Liver (tissue), 8 donors: ENCODE measurements at regions not wholly inside any gene's neighbourhood (a gene's known extent, or its start where the extent isn't known, plus 50 kb on each side); places are given as distances from the start of the nearest gene placed in this dataset.

Experiments
- DNase-seq: peaks from one replicate; pipeline ENCODE4 v3.0.0-alpha.2; 2017; ENCODE audit warnings: low spot score
- H3K27ac ChIP-seq, 2 donors: one replicate each; pipeline ENCODE4 v1.7.0; 2013; ENCODE audit warnings: inconsistent platforms in 2 of 2, low read length in 2 of 2, control low read depth in 1 of 2, low read depth in 1 of 2, mild to moderate bottlenecking in 1 of 2
- H3K27me3 ChIP-seq, 4 donors: one replicate each; pipeline versions ENCODE4 v1.6.1 to v1.7.0; 2013; ENCODE audit warnings: low read length in 3 of 4, inconsistent platforms in 1 of 4, mild to moderate bottlenecking in 1 of 4, moderate library complexity in 1 of 4; ENCODE audit not compliant: control insufficient read depth in 4 of 4, insufficient read depth in 4 of 4
- H3K36me3 ChIP-seq, 4 donors: one replicate each; pipeline versions ENCODE4 v1.6.1 to v1.7.0; 2013; ENCODE audit warnings: low read length in 3 of 4, mild to moderate bottlenecking in 3 of 4, low read depth in 1 of 4, moderate library complexity in 1 of 4; ENCODE audit not compliant: control insufficient read depth in 4 of 4, insufficient read depth in 3 of 4
- H3K4me1 ChIP-seq, 4 donors: one replicate each; pipeline versions ENCODE4 v1.6.1 to v1.7.0; 2013; ENCODE audit warnings: low read length in 3 of 4, mild to moderate bottlenecking in 3 of 4, moderate library complexity in 1 of 4; ENCODE audit not compliant: control insufficient read depth in 4 of 4, insufficient read depth in 4 of 4
- H3K4me3 ChIP-seq, 3 donors: one replicate each; pipeline versions ENCODE4 v1.6.1 to v1.7.0; 2013; ENCODE audit warnings: low read length in 3 of 3, control low read depth in 1 of 3, low read depth in 1 of 3, mild to moderate bottlenecking in 1 of 3
- H3K9ac ChIP-seq, 2 donors: one replicate each; pipeline ENCODE4 v1.7.0; 2013; ENCODE audit warnings: low read length in 2 of 2, mild to moderate bottlenecking in 2 of 2, moderate library complexity in 2 of 2, control low read depth in 1 of 2, low read depth in 1 of 2
- H3K9me3 ChIP-seq, 4 donors: one replicate each; pipeline versions ENCODE4 v1.6.1 to v1.7.0; 2013; ENCODE audit warnings: low read length in 3 of 4; ENCODE audit not compliant: control insufficient read depth in 4 of 4
- EGR1 ChIP-seq, 2 donors: IDR thresholded peaks; 2 replicates each; pipeline ENCODE4 v1.6.1; 2016 to 2018; ENCODE audit warnings: antibody characterized with exemption in 2 of 2, low read depth in 2 of 2
- FOXA1 ChIP-seq: IDR thresholded peaks from 2 replicates; pipeline ENCODE4 v1.6.1; 2016; ENCODE audit warnings: antibody characterized with exemption
- GABPA ChIP-seq, 2 donors: IDR thresholded peaks in 1 of 2; conservative IDR thresholded peaks in 1 of 2; 2 replicates each; pipeline ENCODE4 v1.6.1; 2016; ENCODE audit warnings: antibody characterized with exemption in 2 of 2, mild to moderate bottlenecking in 1 of 2, moderate library complexity in 1 of 2
- HNF4A ChIP-seq, 2 donors: conservative IDR thresholded peaks; 2 replicates each; pipeline ENCODE4 v1.6.1; 2016; ENCODE audit warnings: antibody characterized with exemption in 2 of 2, mild to moderate bottlenecking in 2 of 2
- JUND ChIP-seq, 2 donors: IDR thresholded peaks; 2 replicates each; pipeline ENCODE4 v1.6.1; 2016; ENCODE audit warnings: antibody characterized with exemption in 2 of 2
- NR2F2 ChIP-seq: IDR thresholded peaks from 2 replicates; pipeline ENCODE4 v1.6.1; 2016; ENCODE audit warnings: antibody characterized with exemption
- RXRA ChIP-seq, 2 donors: IDR thresholded peaks; 2 replicates each; pipeline ENCODE4 v1.6.1; 2017 to 2018; ENCODE audit warnings: antibody characterized with exemption in 2 of 2, mild to moderate bottlenecking in 1 of 2
- TAF1 ChIP-seq: conservative IDR thresholded peaks from 2 replicates; pipeline ENCODE4 v1.6.1; 2016; ENCODE audit warnings: antibody characterized with exemption, mild to moderate bottlenecking
- WGBS: extraction: QIAGEN DNeasy Blood & Tissue Kit; methylation state at CpG from one replicate; pipeline ENCODE4 v1.1.7; 2013; 5-methylcytosine and 5-hydroxymethylcytosine counted together
- TF ChIP-seq, protein P1 (sequence below): IDR thresholded peaks from 2 replicates; pipeline ENCODE4 v1.6.1; 2016; ENCODE audit warnings: antibody characterized with exemption
- TF ChIP-seq, protein P2 (sequence below): IDR thresholded peaks from 2 replicates; pipeline ENCODE4 v1.6.1; 2016; ENCODE audit warnings: antibody characterized with exemption, mild to moderate bottlenecking
- TF ChIP-seq, protein P3 (sequence below): fragments of 150-350 bp; IDR thresholded peaks from 2 replicates; pipeline ENCODE4 v1.5.1; 2017; ENCODE audit warnings: improper control_type of control experiment, low read depth, low read length; ENCODE audit not compliant: missing input control
- TF ChIP-seq, protein P4 (sequence below): IDR thresholded peaks from 2 replicates; pipeline ENCODE4 v1.6.1; 2016; ENCODE audit warnings: antibody characterized with exemption
- TF ChIP-seq, protein P5 (sequence below): IDR thresholded peaks from 2 replicates; pipeline ENCODE4 v1.6.1; 2016; ENCODE audit warnings: antibody characterized with exemption
- donor health status: healthy.
- donor health status: healthy.
- donor health status: healthy.
- donor health status: healthy.
- donor health status: healthy.

DNA sequence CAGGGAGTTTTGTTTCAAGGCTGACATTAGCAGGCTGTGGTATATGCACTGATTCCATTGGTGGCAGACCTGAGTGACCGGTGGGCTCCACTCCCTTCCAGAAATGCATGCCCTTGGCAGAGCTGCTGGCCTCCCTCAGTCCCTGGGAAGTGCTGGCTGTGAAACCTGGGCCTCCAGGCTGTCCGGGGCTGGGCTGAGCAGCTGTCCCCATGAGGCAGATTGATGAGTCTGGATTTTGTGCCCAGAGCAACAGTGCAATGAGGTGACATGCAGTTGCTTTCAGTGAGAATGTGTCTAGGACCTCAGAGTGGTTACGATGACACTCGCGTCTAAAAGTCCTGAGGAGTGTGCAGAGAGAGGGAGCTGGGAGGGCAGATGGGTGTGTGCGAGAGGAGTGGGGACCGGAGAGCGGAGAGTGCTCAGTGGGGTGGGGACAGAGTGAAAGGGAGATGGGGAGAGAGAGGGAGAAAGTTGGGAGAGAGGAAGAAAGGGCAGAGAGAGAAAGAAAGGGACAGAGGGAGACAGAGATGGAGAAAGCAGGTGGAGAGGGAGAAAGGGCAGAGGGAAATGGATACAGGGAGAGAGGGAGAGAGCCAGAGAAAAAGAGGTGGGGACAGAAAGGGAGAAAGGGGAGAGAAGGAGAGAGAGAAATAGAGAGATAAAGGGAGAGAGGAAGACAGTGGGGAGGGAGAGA, 978.3 kb downstream of the BRD1 start:
- Histone ChIP-seq H3K4me3 (no peak overlapping the region), H3K9ac (no peak overlapping the region), H3K9me3 (no peaks in the 10 kb centered on the region), H3K4me1 (no peaks in the 10 kb centered on the region), H3K27me3 (peaks cover 0 to 2% (median 0%) of the 10 kb centered on the region in 4 donors), H3K27ac (no peak overlapping the region), H3K36me3 (no peaks in the 10 kb centered on the region)
- no peak for DNase-seq
- 81% methylated on average over 8 of the region's 8 CpGs for WGBS
- no peak for TF ChIP-seq HNF4A (conservative IDR thresholded peaks at IDR 0.05)
- TF ChIP-seq GABPA (IDR thresholded peaks at IDR 0.05 in 1 of 2, conservative IDR thresholded peaks at IDR 0.05 in 1 of 2), result no peak
- TF ChIP-seq NR2F2, result no peak
- TF ChIP-seq, protein P1, sequence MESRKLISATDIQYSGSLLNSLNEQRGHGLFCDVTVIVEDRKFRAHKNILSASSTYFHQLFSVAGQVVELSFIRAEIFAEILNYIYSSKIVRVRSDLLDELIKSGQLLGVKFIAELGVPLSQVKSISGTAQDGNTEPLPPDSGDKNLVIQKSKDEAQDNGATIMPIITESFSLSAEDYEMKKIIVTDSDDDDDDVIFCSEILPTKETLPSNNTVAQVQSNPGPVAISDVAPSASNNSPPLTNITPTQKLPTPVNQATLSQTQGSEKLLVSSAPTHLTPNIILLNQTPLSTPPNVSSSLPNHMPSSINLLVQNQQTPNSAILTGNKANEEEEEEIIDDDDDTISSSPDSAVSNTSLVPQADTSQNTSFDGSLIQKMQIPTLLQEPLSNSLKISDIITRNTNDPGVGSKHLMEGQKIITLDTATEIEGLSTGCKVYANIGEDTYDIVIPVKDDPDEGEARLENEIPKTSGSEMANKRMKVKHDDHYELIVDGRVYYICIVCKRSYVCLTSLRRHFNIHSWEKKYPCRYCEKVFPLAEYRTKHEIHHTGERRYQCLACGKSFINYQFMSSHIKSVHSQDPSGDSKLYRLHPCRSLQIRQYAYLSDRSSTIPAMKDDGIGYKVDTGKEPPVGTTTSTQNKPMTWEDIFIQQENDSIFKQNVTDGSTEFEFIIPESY, result no peak
- TF ChIP-seq FOXA1, result no peak
- TF ChIP-seq RXRA (IDR thresholded peaks at IDR 0.05), result no peak
- no peak for TF ChIP-seq EGR1 (IDR thresholded peaks at IDR 0.05; ENCODE audit: low read depth in 2 of 2)
- no peak for TF ChIP-seq JUND (IDR thresholded peaks at IDR 0.05)
- TF ChIP-seq, protein P2, sequence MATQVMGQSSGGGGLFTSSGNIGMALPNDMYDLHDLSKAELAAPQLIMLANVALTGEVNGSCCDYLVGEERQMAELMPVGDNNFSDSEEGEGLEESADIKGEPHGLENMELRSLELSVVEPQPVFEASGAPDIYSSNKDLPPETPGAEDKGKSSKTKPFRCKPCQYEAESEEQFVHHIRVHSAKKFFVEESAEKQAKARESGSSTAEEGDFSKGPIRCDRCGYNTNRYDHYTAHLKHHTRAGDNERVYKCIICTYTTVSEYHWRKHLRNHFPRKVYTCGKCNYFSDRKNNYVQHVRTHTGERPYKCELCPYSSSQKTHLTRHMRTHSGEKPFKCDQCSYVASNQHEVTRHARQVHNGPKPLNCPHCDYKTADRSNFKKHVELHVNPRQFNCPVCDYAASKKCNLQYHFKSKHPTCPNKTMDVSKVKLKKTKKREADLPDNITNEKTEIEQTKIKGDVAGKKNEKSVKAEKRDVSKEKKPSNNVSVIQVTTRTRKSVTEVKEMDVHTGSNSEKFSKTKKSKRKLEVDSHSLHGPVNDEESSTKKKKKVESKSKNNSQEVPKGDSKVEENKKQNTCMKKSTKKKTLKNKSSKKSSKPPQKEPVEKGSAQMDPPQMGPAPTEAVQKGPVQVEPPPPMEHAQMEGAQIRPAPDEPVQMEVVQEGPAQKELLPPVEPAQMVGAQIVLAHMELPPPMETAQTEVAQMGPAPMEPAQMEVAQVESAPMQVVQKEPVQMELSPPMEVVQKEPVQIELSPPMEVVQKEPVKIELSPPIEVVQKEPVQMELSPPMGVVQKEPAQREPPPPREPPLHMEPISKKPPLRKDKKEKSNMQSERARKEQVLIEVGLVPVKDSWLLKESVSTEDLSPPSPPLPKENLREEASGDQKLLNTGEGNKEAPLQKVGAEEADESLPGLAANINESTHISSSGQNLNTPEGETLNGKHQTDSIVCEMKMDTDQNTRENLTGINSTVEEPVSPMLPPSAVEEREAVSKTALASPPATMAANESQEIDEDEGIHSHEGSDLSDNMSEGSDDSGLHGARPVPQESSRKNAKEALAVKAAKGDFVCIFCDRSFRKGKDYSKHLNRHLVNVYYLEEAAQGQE, result no peak
- TF ChIP-seq, protein P3, sequence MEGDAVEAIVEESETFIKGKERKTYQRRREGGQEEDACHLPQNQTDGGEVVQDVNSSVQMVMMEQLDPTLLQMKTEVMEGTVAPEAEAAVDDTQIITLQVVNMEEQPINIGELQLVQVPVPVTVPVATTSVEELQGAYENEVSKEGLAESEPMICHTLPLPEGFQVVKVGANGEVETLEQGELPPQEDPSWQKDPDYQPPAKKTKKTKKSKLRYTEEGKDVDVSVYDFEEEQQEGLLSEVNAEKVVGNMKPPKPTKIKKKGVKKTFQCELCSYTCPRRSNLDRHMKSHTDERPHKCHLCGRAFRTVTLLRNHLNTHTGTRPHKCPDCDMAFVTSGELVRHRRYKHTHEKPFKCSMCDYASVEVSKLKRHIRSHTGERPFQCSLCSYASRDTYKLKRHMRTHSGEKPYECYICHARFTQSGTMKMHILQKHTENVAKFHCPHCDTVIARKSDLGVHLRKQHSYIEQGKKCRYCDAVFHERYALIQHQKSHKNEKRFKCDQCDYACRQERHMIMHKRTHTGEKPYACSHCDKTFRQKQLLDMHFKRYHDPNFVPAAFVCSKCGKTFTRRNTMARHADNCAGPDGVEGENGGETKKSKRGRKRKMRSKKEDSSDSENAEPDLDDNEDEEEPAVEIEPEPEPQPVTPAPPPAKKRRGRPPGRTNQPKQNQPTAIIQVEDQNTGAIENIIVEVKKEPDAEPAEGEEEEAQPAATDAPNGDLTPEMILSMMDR, result no peak

DNA sequence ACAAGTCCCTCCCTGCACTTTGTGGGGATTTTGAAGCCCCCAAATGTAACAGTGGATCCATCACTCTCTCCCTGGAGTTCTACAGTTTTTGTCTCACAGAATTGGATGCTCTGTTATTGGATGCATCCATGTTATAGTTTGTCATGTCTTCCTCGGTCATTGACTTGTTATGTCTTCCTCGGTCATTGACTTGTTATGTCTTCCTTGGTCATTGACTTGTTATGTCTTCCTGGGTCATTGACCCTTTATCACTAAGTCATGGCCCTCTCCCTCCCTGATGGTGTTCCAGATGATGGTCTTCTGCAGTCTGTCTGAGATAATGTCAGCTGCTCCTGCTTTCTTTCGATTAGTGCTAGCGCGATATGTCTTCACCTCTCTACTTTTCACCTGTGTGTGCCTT, 981.5 kb downstream of the BRD1 start:
- no peak for DNase-seq
- TF ChIP-seq, protein P4, sequence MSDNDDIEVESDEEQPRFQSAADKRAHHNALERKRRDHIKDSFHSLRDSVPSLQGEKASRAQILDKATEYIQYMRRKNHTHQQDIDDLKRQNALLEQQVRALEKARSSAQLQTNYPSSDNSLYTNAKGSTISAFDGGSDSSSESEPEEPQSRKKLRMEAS, result no peak
- no peak for TF ChIP-seq TAF1
- TF ChIP-seq, protein P5, sequence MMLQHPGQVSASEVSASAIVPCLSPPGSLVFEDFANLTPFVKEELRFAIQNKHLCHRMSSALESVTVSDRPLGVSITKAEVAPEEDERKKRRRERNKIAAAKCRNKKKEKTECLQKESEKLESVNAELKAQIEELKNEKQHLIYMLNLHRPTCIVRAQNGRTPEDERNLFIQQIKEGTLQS, result no peak
- TF ChIP-seq, protein P2, result no peak
- H3K4me3 ChIP-seq, result no peak overlapping the region
- no peak overlapping the region for H3K9ac ChIP-seq
- no peak overlapping the region for H3K27ac ChIP-seq
- H3K4me1 ChIP-seq, result no peaks in the 10 kb centered on the region
- H3K9me3 ChIP-seq, result no peaks in the 10 kb centered on the region
- no peaks in the 10 kb centered on the region for H3K36me3 ChIP-seq
- WGBS, result 86% methylated on average over 5 of the region's 5 CpGs
- peaks cover 0 to 2% (median 0%) of the 10 kb centered on the region in 4 donors for H3K27me3 ChIP-seq
